GM12801 (cell line): ENCODE measurements at regions not wholly inside any gene's neighbourhood (a gene's known extent, or its start where the extent isn't known, plus 50 kb on each side); places are given as distances from the start of the nearest gene placed in this dataset.

Experiments used
- TF ChIP-seq, protein P1 (sequence below): IDR thresholded peaks from one replicate; pipeline ENCODE4 v1.5.1; 2011; ENCODE audit warnings: control low read depth; ENCODE audit not compliant: insufficient read length; ENCODE audit errors: extremely low read depth

DNA sequence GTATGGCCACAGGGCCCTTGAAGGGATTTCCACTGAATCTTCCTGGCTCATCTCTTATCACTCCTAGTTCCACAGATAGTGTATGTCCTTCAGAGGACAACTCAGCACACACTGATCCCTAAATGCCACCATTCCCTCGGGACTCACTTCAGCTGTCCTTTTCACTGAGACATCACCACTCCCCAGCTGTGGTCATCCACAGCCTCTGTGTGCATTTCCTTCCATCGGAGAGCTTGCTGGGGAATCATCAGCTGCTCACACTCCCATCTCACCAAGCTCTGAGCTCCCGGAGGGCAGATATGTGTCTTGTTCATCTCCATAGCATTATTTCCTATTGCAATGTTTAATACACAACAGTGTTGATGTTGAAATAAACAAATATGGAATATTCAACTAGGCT is 759.5 kb downstream of the RNF144A start:
- TF ChIP-seq, protein P1, sequence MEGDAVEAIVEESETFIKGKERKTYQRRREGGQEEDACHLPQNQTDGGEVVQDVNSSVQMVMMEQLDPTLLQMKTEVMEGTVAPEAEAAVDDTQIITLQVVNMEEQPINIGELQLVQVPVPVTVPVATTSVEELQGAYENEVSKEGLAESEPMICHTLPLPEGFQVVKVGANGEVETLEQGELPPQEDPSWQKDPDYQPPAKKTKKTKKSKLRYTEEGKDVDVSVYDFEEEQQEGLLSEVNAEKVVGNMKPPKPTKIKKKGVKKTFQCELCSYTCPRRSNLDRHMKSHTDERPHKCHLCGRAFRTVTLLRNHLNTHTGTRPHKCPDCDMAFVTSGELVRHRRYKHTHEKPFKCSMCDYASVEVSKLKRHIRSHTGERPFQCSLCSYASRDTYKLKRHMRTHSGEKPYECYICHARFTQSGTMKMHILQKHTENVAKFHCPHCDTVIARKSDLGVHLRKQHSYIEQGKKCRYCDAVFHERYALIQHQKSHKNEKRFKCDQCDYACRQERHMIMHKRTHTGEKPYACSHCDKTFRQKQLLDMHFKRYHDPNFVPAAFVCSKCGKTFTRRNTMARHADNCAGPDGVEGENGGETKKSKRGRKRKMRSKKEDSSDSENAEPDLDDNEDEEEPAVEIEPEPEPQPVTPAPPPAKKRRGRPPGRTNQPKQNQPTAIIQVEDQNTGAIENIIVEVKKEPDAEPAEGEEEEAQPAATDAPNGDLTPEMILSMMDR = no peak

DNA sequence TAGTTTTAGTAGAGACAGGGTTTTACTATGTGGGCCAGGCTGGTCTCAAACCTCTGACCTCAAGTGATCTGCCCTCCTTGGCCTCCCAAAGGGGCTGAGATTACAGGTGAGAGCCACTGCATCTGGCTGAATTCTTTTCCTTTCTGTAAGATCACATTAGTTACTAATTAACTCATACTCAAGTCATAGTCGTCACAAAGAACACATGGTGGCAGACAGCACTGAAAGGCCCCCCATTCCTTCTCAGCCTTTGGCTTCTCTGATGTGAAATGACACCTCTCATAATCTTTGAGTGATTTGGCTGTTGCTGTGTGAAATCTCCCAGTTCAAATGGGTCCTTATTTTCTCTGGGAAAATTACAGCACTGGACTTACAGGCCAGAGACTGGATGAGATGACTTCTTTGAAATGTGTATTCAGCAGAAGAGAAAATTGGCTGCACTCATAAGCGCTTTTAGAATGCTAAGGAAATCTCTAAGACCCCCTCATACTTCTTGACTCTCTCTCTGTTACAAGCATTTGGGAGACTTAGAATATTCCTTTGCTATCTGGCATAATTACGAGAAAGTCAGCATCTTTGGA is 764.8 kb downstream of the RNF144A start:
- TF ChIP-seq, protein P1 = no peak

- TF ChIP-seq, protein P1 = no peak
These were observed 766.0 kb downstream of the RNF144A start for GRCh38 chr2:7683196-7683595.

- TF ChIP-seq, protein P1 = no peak
These were observed 766.5 kb downstream of the RNF144A start for GRCh38 chr2:7683708-7684107.

DNA sequence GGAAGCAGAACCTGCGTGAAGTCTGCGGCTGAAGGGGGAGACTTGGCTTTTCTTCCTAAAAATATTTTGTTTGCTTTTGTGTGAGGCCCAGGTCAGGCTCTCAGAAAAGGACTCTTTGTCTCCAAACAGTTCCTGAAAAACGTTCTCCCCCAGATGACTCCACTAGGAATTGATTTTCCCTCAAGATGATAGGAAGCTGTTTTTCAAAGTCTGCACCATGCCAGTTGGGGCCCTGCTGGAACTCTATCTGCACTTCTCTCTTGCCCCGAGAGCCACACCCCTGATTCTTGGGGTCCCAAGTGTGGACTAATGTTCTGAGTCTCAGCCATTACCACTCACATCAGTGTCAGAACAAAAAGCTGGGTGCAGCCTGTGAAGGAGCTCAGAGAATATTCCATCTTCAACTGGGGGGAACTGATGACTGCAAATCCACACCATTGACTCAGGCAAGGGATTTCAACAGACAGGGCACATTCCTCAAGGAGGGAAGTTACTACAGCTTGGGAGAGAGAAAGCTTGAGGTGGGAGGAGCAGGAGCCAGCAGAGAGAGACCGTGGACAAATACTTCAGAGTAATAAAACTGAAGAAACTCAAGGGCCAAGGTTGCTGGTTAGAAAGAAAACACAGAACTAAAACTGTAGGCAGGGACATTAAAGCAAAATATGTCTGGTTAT is 768.3 kb downstream of the RNF144A start:
- TF ChIP-seq, protein P1 = no peak

DNA sequence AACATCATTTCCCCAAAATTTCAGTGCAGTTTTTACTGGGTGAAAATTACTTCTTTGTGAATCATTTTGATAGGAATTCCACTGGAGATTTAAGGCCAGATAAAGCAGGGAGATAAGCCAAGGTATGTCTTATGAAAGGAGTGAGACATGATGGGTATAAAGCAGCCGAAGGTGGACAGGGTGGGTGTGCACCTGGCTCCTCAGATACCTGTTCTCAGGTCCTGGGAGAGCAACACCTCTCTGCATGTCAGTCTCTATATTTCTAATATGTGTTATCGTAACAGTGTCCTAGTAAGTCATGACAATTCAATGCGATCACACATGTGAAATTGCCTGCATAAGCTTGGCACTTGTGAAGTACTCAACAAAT is 768.8 kb downstream of the RNF144A start:
- TF ChIP-seq, protein P1 = no peak

- TF ChIP-seq, protein P1 = no peak
These were observed 774.9 kb downstream of the RNF144A start for GRCh38 chr2:7691961-7692656.
